Smooth muscle cell (in vitro differentiated cells): ENCODE measurements at regions not wholly inside any gene's neighbourhood (a gene's known extent, or its start where the extent isn't known, plus 50 kb on each side); places are given as distances from the start of the nearest gene placed in this dataset.

Source experiments
- DNase-seq: peaks from one replicate; lab custom pipeline; 2025; ENCODE audit not compliant: unreplicated experiment; lab: John Stamatoyannopoulos, UW
- H2AFZ ChIP-seq: fragments of 200-600 bp; sonication (generic); 2 replicates; pipeline ENCODE4 v1.6.0; 2016; ENCODE audit warnings: antibody characterized with exemption, low read depth, mild to moderate bottlenecking
- H3F3A ChIP-seq: fragments of 200-600 bp; sonication (generic); 2 replicates; pipeline ENCODE4 v1.6.0; 2017; ENCODE audit warnings: antibody characterized with exemption, low read depth
- H3K27ac ChIP-seq: fragments of 200-600 bp; sonication (generic); 2 replicates; pipeline ENCODE4 v1.5.1; 2016; ENCODE audit warnings: low read depth, mild to moderate bottlenecking
- H3K27me3 ChIP-seq: fragments of 200-600 bp; sonication (generic); 2 replicates; pipeline ENCODE4 v1.6.1; 2016; ENCODE audit warnings: low read depth, mild to moderate bottlenecking
- H3K36me3 ChIP-seq: fragments of 200-600 bp; sonication (generic); 2 replicates; pipeline ENCODE4 v1.5.1; 2016; ENCODE audit warnings: low read depth
- H3K4me1 ChIP-seq: fragments of 200-600 bp; sonication (generic); 2 replicates; pipeline ENCODE4 v1.5.1; 2016; ENCODE audit warnings: low read depth
- H3K4me2 ChIP-seq: fragments of 200-600 bp; sonication (generic); 2 replicates; pipeline ENCODE4 v1.6.0; 2016; ENCODE audit warnings: mild to moderate bottlenecking
- H3K4me3 ChIP-seq: fragments of 200-600 bp; sonication (generic); 2 replicates; pipeline ENCODE4 v1.5.1; 2016; ENCODE audit warnings: mild to moderate bottlenecking
- H3K79me2 ChIP-seq: fragments of 200-600 bp; sonication (generic); 2 replicates; pipeline ENCODE4 v1.6.0; 2016; ENCODE audit warnings: low read depth, mild to moderate bottlenecking
- H3K9ac ChIP-seq: fragments of 200-600 bp; sonication (generic); 2 replicates; pipeline ENCODE4 v1.6.0; 2016; ENCODE audit warnings: low read depth
- H3K9me3 ChIP-seq: fragments of 200-600 bp; sonication (generic); replicated peaks from 2 replicates; pipeline ENCODE4 v1.5.1; 2016; ENCODE audit warnings: low read depth
- H4K20me1 ChIP-seq: fragments of 200-600 bp; sonication (generic); 2 replicates; pipeline ENCODE4 v1.6.0; 2016; ENCODE audit warnings: low read depth
- WGBS: methylation state at CpG from one replicate; pipeline ENCODE4 v1.1.7; 2016; ENCODE audit warnings: low lambda C conversion rate; 5-methylcytosine and 5-hydroxymethylcytosine counted together
- TF ChIP-seq, protein P1 (sequence below): fragments of 200-600 bp; sonication (generic); IDR thresholded peaks from 2 replicates; pipeline ENCODE4 v1.5.1; 2017; ENCODE audit warnings: borderline replicate concordance, mild to moderate bottlenecking, antibody characterized with exemption; ENCODE audit not compliant: insufficient read depth, poor library complexity, severe bottlenecking

- no peaks in the 10 kb centered on the region for H3K9me3 ChIP-seq
- no peak overlapping the region for H3K9ac ChIP-seq
- no peaks in the 10 kb centered on the region for H3K79me2 ChIP-seq
- peaks cover 13% of the 10 kb centered on the region for H3F3A ChIP-seq
- no peak overlapping the region for H3K27ac ChIP-seq
- H3K27me3 ChIP-seq = no peaks in the 10 kb centered on the region
- H4K20me1 ChIP-seq = no peaks in the 10 kb centered on the region
- H3K36me3 ChIP-seq = no peaks in the 10 kb centered on the region
- TF ChIP-seq, protein P1, sequence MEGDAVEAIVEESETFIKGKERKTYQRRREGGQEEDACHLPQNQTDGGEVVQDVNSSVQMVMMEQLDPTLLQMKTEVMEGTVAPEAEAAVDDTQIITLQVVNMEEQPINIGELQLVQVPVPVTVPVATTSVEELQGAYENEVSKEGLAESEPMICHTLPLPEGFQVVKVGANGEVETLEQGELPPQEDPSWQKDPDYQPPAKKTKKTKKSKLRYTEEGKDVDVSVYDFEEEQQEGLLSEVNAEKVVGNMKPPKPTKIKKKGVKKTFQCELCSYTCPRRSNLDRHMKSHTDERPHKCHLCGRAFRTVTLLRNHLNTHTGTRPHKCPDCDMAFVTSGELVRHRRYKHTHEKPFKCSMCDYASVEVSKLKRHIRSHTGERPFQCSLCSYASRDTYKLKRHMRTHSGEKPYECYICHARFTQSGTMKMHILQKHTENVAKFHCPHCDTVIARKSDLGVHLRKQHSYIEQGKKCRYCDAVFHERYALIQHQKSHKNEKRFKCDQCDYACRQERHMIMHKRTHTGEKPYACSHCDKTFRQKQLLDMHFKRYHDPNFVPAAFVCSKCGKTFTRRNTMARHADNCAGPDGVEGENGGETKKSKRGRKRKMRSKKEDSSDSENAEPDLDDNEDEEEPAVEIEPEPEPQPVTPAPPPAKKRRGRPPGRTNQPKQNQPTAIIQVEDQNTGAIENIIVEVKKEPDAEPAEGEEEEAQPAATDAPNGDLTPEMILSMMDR = no peak
- 30% methylated on average over 4 of the region's 4 CpGs for WGBS
- no peak overlapping the region for H3K4me3 ChIP-seq
- peak overlapping the region; percentile 5 for H3K4me2 ChIP-seq
- H2AFZ ChIP-seq = no peak overlapping the region
- DNase-seq = no peak
- no peaks in the 10 kb centered on the region for H3K4me1 ChIP-seq
Measured at GRCh38 chr17:55588446-55589242, 77.4 kb upstream of the SMIM36 start.

GRCh38 chr17:55587608-55588139 lies 76.4 kb upstream of the SMIM36 start:
- no peaks in the 10 kb centered on the region for H3K79me2 ChIP-seq
- WGBS = 54% methylated on average over 9 of the region's 9 CpGs
- H3K4me1 ChIP-seq = no peaks in the 10 kb centered on the region
- no peak overlapping the region for H3K4me2 ChIP-seq
- no peaks in the 10 kb centered on the region for H3K36me3 ChIP-seq
- H3K27me3 ChIP-seq = no peaks in the 10 kb centered on the region
- H3K27ac ChIP-seq = no peak overlapping the region
- no peaks in the 10 kb centered on the region for H4K20me1 ChIP-seq
- no peak for DNase-seq
- H2AFZ ChIP-seq = no peak overlapping the region
- no peaks in the 10 kb centered on the region for H3K9me3 ChIP-seq
- no peak overlapping the region for H3K9ac ChIP-seq
- peaks cover 13% of the 10 kb centered on the region for H3F3A ChIP-seq
- H3K4me3 ChIP-seq = no peak overlapping the region
- TF ChIP-seq, protein P1 = no peak

DNA sequence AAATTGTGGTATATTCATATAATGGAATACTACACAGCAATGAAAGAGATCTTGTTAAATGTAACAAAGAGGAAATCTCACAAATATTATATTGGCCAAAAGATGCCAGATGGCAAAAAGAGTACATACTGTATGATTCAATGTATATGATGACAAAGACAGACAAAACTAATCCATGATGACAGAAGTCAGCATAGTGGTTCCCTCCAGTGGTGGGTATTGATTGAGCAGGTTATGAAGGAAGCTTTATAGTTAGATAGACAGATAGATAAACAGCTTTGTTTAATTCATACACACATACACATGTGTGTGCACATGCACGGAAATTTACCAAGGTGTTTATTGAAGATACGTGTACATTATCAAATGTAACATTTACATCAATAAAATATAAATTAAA lies 74.4 kb upstream of the SMIM36 start:
- Histone ChIP-seq H3K79me2 (no peaks in the 10 kb centered on the region), H3K36me3 (no peaks in the 10 kb centered on the region), H3K4me1 (no peaks in the 10 kb centered on the region), H4K20me1 (no peaks in the 10 kb centered on the region), H2AFZ (no peak overlapping the region), H3K9me3 (no peaks in the 10 kb centered on the region), H3F3A (peaks cover 13% of the 10 kb centered on the region), H3K27ac (no peak overlapping the region), H3K27me3 (no peaks in the 10 kb centered on the region), H3K4me3 (no peak overlapping the region), H3K4me2 (no peak overlapping the region), H3K9ac (no peak overlapping the region)
- DNase-seq = no peak
- WGBS = 97% methylated on average over 2 of the region's 2 CpGs
- TF ChIP-seq, protein P1 = no peak
